GM12892 (cell line): ENCODE measurements at regions not wholly inside any gene's neighbourhood (a gene's known extent, or its start where the extent isn't known, plus 50 kb on each side); places are given as distances from the start of the nearest gene placed in this dataset.

Source experiments
- POLR2A ChIP-seq: IDR thresholded peaks from 2 replicates; pipeline ENCODE4 v1.6.1; 2011; ENCODE audit warnings: low read depth, low read length, control low read depth
- POLR2AphosphoS5 ChIP-seq: IDR thresholded peaks from 2 replicates; pipeline ENCODE4 v1.6.1; 2011; ENCODE audit warnings: low read depth, low read length, control low read depth
- TAF1 ChIP-seq: IDR thresholded peaks from 2 replicates; pipeline ENCODE4 v1.6.1; 2011; ENCODE audit warnings: low read depth, mild to moderate bottlenecking, control low read depth, low read length, borderline replicate concordance

- no peak for TF ChIP-seq POLR2AphosphoS5
- no peak for TF ChIP-seq POLR2A
- no peak for TF ChIP-seq TAF1
Observed at GRCh38 chr4:154998773-154999172, 209.7 kb upstream of the NPY2R start.
